Medulla oblongata (tissue), 1 donor: ENCODE measurements at regions not wholly inside any gene's neighbourhood (a gene's known extent, or its start where the extent isn't known, plus 50 kb on each side); places are given as distances from the start of the nearest gene placed in this dataset.
"Not testable (repeated sequence)": the region's sequence is repeated elsewhere in the genome, so short reads cannot be mapped to it uniquely, and the experiment has no call there.

ENCODE experiments used
- DNase-seq: peaks from one replicate; pipeline ENCODE4 v3.0.0-alpha.2; 2015; ENCODE audit errors: extremely low spot score

GRCh38 chr9:29325894-29326293 lies 1752.6 kb upstream of the C9orf72 start:
- no peak for DNase-seq

- DNase-seq: no peak
These were observed 1759.5 kb upstream of the C9orf72 start for GRCh38 chr9:29332789-29333188.

- no peak for DNase-seq
These were observed 1763.0 kb upstream of the C9orf72 start for GRCh38 chr9:29336281-29336680.

GRCh38 chr9:29339387-29339786 lies 1766.1 kb upstream of the C9orf72 start:
- no peak for DNase-seq

GRCh38 chr9:29348999-29349398 lies 1775.7 kb upstream of the C9orf72 start:
- no peak for DNase-seq

GRCh38 chr9:29389421-29389820 lies 1816.1 kb upstream of the C9orf72 start:
- DNase-seq: no peak

GRCh38 chr9:29390859-29391258 lies 1817.6 kb upstream of the C9orf72 start:
- no peak for DNase-seq

GRCh38 chr9:29393064-29393463 lies 1819.8 kb upstream of the C9orf72 start:
- no peak for DNase-seq

- no peak for DNase-seq
These were observed 1821.6 kb upstream of the C9orf72 start for GRCh38 chr9:29394855-29395254.

GRCh38 chr9:29397148-29397547 lies 1823.9 kb upstream of the C9orf72 start:
- DNase-seq: no peak

GRCh38 chr9:29416204-29416603 lies 1842.9 kb upstream of the C9orf72 start:
- DNase-seq: no peak

- no peak for DNase-seq
These were observed 1849.2 kb upstream of the C9orf72 start for GRCh38 chr9:29422438-29422837.

GRCh38 chr9:29432191-29432590 lies 1858.9 kb upstream of the C9orf72 start:
- DNase-seq: no peak

- not testable (repeated sequence) for DNase-seq
These were observed 1859.4 kb upstream of the C9orf72 start for GRCh38 chr9:29432656-29433055.

- DNase-seq: no peak
These were observed 1862.1 kb upstream of the C9orf72 start for GRCh38 chr9:29435368-29435767.

- no peak for DNase-seq
These were observed 1864.2 kb upstream of the C9orf72 start for GRCh38 chr9:29437526-29437925.

- DNase-seq: no peak
These were observed 1866.7 kb upstream of the C9orf72 start for GRCh38 chr9:29439961-29440360.

GRCh38 chr9:29440449-29440848 lies 1867.2 kb upstream of the C9orf72 start:
- no peak for DNase-seq

- DNase-seq: no peak
These were observed 1872.5 kb upstream of the C9orf72 start for GRCh38 chr9:29445751-29446150.

GRCh38 chr9:29449306-29449705 lies 1876.0 kb upstream of the C9orf72 start:
- DNase-seq: no peak

GRCh38 chr9:29450343-29450875 lies 1877.1 kb upstream of the C9orf72 start:
- DNase-seq: not testable (repeated sequence)

- DNase-seq: no peak
These were observed 1883.7 kb upstream of the C9orf72 start for GRCh38 chr9:29456940-29457339.

GRCh38 chr9:29475471-29475870 lies 1902.2 kb upstream of the C9orf72 start:
- DNase-seq: no peak

- DNase-seq: peak; percentile 52
These were observed 1938.4 kb upstream of the C9orf72 start for GRCh38 chr9:29511680-29512079.
